ENCODE measurements at regions not wholly inside any gene's neighbourhood (a gene's known extent, or its start where the extent isn't known, plus 50 kb on each side); places are given as distances from the start of the nearest gene placed in this dataset.
"Not testable (repeated sequence)": the region's sequence is repeated elsewhere in the genome, so short reads cannot be mapped to it uniquely, and the experiment has no call there.

GRCh38 chr10:29363930-29364329 lies 75.1 kb downstream of the LYZL1 start:
- H3K36me3 ChIP-seq (ENCODE audit: control insufficient read depth in 2 of 2, insufficient read depth in 1 of 2, low read length in 2 of 2); H3K27ac ChIP-seq (ENCODE audit: extremely low read depth, low read depth, low read length); POLR2A ChIA-PET; H3K4me3 ChIP-seq (ENCODE audit: low read depth, low read length); H3K9me3 ChIP-seq (ENCODE audit: control insufficient read depth, insufficient read depth, low read depth, low read length); H3K4me1 ChIP-seq (ENCODE audit: control insufficient read depth, insufficient read depth, low read length): not testable (repeated sequence)
- CTCF ChIA-PET: interaction anchor here (0.7 kb wide), 1 partner anchor 700 kb away, joined by 3 read pairs; no protein-coding TSS in a partner anchor

- H3K4me3 ChIP-seq (ENCODE audit: low read depth, low read length); POLR2A ChIA-PET; H3K4me1 ChIP-seq (ENCODE audit: control insufficient read depth, insufficient read depth, low read length); H3K9me3 ChIP-seq (ENCODE audit: control insufficient read depth, insufficient read depth, low read depth, low read length); H3K36me3 ChIP-seq (ENCODE audit: control insufficient read depth in 2 of 2, insufficient read depth in 1 of 2, low read length in 2 of 2); H3K27ac ChIP-seq (ENCODE audit: extremely low read depth, low read depth, low read length): not testable (repeated sequence)
- CTCF ChIA-PET: interaction anchor here (0.7 to 2.1 kb wide), 2 partner anchors 11 to 31 kb away, joined by 3 to 8 read pairs; no protein-coding TSS in a partner anchor
These were observed 77.3 kb downstream of the LYZL1 start for GRCh38 chr10:29366206-29366605.

- CTCF ChIA-PET: interaction anchor here (0.7 kb wide), 2 partner anchors 24 to 148 kb away, joined by 4 to 5 read pairs; no protein-coding TSS in a partner anchor
- Histone ChIP-seq H3K4me3 (ENCODE audit: low read depth, low read length) (no peak overlapping the region), H3K9me3 (ENCODE audit: control insufficient read depth, insufficient read depth, low read depth, low read length) (no peaks in the 10 kb centered on the region), H3K36me3 (ENCODE audit: control insufficient read depth in 2 of 2, insufficient read depth in 1 of 2, low read length in 2 of 2) (no peaks in the 10 kb centered on the region), H3K4me1 (ENCODE audit: control insufficient read depth, insufficient read depth, low read length) (peaks cover 10% of the 10 kb centered on the region; the same call in 1 of the 2 replicates), H3K27ac (ENCODE audit: extremely low read depth, low read depth, low read length) (no peak overlapping the region)
- no peak for TF ChIP-seq ZFHX2 (tag by site-specific recombination; conservative IDR thresholded peaks at IDR 0.05)
- TF ChIP-seq SCRT2 (tag by site-specific recombination; IDR thresholded peaks at IDR 0.05): no peak
- no peak for TF ChIP-seq ZNF621 (tag by site-specific recombination; IDR thresholded peaks at IDR 0.05)
- TF ChIP-seq OSR2 (tag by site-specific recombination; IDR thresholded peaks at IDR 0.05): peak; percentile 45; the same call in 1 of the 2 replicates
- 0 out of 2 replicates have a peak, but pooled peaks have one; percentile 10 for TF ChIP-seq PRDM6 (tag by site-specific recombination; IDR thresholded peaks at IDR 0.05)
- TF ChIP-seq, protein P1, sequence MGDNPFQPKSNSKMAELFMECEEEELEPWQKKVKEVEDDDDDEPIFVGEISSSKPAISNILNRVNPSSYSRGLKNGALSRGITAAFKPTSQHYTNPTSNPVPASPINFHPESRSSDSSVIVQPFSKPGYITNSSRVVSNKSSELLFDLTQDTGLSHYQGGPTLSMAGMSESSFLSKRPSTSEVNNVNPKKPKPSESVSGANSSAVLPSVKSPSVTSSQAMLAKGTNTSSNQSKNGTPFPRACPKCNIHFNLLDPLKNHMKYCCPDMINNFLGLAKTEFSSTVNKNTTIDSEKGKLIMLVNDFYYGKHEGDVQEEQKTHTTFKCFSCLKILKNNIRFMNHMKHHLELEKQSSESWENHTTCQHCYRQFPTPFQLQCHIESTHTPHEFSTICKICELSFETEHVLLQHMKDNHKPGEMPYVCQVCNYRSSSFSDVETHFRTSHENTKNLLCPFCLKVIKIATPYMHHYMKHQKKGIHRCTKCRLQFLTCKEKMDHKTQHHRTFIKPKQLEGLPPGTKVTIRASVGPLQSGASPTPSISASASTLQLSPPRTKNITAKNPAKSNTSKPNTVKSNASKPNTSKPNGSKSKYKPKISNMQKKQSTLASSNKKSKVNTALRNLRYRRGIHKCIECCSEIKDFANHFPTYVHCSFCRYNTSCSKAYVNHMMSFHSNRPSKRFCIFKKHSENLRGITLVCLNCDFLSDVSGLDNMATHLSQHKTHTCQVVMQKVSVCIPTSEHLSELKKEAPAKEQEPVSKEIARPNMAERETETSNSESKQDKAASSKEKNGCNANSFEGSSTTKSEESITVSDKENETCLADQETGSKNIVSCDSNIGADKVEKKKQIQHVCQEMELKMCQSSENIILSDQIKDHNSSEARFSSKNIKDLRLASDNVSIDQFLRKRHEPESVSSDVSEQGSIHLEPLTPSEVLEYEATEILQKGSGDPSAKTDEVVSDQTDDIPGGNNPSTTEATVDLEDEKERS (tag by site-specific recombination; IDR thresholded peaks at IDR 0.05): no peak
- POLR2A ChIA-PET: no interaction called here
These were observed 80.5 kb downstream of the LYZL1 start for GRCh38 chr10:29369419-29369818.

- H3K4me3 ChIP-seq (ENCODE audit: low read depth, low read length): no peak overlapping the region
- no peak overlapping the region for H3K27ac ChIP-seq (ENCODE audit: extremely low read depth, low read depth, low read length)
- no peaks in the 10 kb centered on the region for H3K36me3 ChIP-seq (ENCODE audit: control insufficient read depth in 2 of 2, insufficient read depth in 1 of 2, low read length in 2 of 2)
- H3K4me1 ChIP-seq (ENCODE audit: control insufficient read depth, insufficient read depth, low read length): peaks cover 10% of the 10 kb centered on the region; the same call in 1 of the 2 replicates
- ChIA-PET POLR2A (no interaction called here), CTCF (interaction anchor here (1.0 to 1.1 kb wide), 2 partner anchors 22 to 78 kb away, joined by 3 to 7 read pairs; no protein-coding TSS in a partner anchor)
- H3K9me3 ChIP-seq (ENCODE audit: control insufficient read depth, insufficient read depth, low read depth, low read length): no peaks in the 10 kb centered on the region
- TF ChIP-seq PRDM6 (tag by site-specific recombination; IDR thresholded peaks at IDR 0.05): 0 out of 2 replicates have a peak, but pooled peaks have one; percentile 22
- TF ChIP-seq KLF7 (tag by site-specific recombination; IDR thresholded peaks at IDR 0.05; ENCODE audit: borderline replicate concordance): no peak
- no peak for TF ChIP-seq MZF1 (tag by site-specific recombination; IDR thresholded peaks at IDR 0.05; ENCODE audit: borderline replicate concordance)
- no peak for TF ChIP-seq KLF16 (tag by site-specific recombination; IDR thresholded peaks at IDR 0.05)
- peak; percentile 50; the same call in 1 of the 2 replicates for TF ChIP-seq ZNF366 (tag by site-specific recombination; conservative IDR thresholded peaks at IDR 0.05)
- TF ChIP-seq ZNF660 (tag by site-specific recombination; IDR thresholded peaks at IDR 0.05): no peak
- TF ChIP-seq ZIC2 (tag by site-specific recombination; IDR thresholded peaks at IDR 0.05): peak; percentile 63; the same call in 1 of the 2 replicates
- TF ChIP-seq KLF17 (tag by site-specific recombination; IDR thresholded peaks at IDR 0.05): peak; percentile 92
- TF ChIP-seq, protein P2, sequence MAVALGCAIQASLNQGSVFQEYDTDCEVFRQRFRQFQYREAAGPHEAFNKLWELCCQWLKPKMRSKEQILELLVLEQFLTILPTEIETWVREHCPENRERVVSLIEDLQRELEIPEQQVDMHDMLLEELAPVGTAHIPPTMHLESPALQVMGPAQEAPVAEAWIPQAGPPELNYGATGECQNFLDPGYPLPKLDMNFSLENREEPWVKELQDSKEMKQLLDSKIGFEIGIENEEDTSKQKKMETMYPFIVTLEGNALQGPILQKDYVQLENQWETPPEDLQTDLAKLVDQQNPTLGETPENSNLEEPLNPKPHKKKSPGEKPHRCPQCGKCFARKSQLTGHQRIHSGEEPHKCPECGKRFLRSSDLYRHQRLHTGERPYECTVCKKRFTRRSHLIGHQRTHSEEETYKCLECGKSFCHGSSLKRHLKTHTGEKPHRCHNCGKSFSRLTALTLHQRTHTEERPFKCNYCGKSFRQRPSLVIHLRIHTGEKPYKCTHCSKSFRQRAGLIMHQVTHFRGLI (tag by site-specific recombination; IDR thresholded peaks at IDR 0.05): peak; percentile 40; the same call in 1 of the 2 replicates
- TF ChIP-seq WT1 (tag by site-specific recombination; IDR thresholded peaks at IDR 0.05): peak; percentile 97
These were observed 81.5 kb downstream of the LYZL1 start for GRCh38 chr10:29370097-29371092.
